GM23338 (cell line): ENCODE measurements at regions not wholly inside any gene's neighbourhood (a gene's known extent, or its start where the extent isn't known, plus 50 kb on each side); places are given as distances from the start of the nearest gene placed in this dataset.
A peak's percentile ranks its signal among the peaks of the same experiment; 100 is the strongest.

Source experiments
- ATAC-seq: fragments of 200-7000 bp; cut with Tn5 transposase; 3 replicates; pipeline ENCODE4 v1.9.1; 2020
- DNase-seq: peaks from one replicate; pipeline ENCODE4 v3.0.0-alpha.2; 2015; ENCODE audit warnings: low spot score
- H2AFZ ChIP-seq: fragments of 200-600 bp; sonication (generic); 2 replicates; pipeline ENCODE4 v1.8.0; 2016; ENCODE audit warnings: antibody characterized with exemption, mild to moderate bottlenecking, moderate library complexity
- H3F3A ChIP-seq: fragments of 200-600 bp; sonication (generic); replicated peaks from 2 replicates; pipeline ENCODE4 v1.8.0; 2017; ENCODE audit warnings: antibody characterized with exemption, mixed run types, low read depth
- H3K27ac ChIP-seq: fragments of 200-600 bp; sonication (generic); 2 replicates; pipeline ENCODE4 v1.6.1; 2016; ENCODE audit warnings: low read depth
- H3K27me3 ChIP-seq: fragments of 200-600 bp; sonication (generic); 2 replicates; pipeline ENCODE4 v1.8.0; 2016; ENCODE audit warnings: mild to moderate bottlenecking, mixed run types, moderate library complexity; ENCODE audit not compliant: insufficient read depth
- H3K36me3 ChIP-seq: fragments of 200-600 bp; sonication (generic); 2 replicates; pipeline ENCODE4 v1.8.0; 2016; ENCODE audit warnings: mild to moderate bottlenecking; ENCODE audit not compliant: insufficient read depth
- H3K4me1 ChIP-seq: fragments of 200-600 bp; sonication (generic); 2 replicates; pipeline ENCODE4 v1.8.0; 2016; ENCODE audit warnings: mild to moderate bottlenecking, moderate library complexity; ENCODE audit not compliant: insufficient read depth
- H3K4me2 ChIP-seq: fragments of 200-600 bp; sonication (generic); 2 replicates; pipeline ENCODE4 v1.7.1; 2017; ENCODE audit warnings: mixed run types
- H3K4me3 ChIP-seq: fragments of 200-600 bp; sonication (generic); 2 replicates; pipeline ENCODE4 v1.6.1; 2016; ENCODE audit warnings: mixed run types
- H3K79me2 ChIP-seq: fragments of 200-600 bp; sonication (generic); replicated peaks from 2 replicates; pipeline ENCODE4 v1.8.0; 2017; ENCODE audit warnings: mild to moderate bottlenecking; ENCODE audit not compliant: insufficient read depth
- H3K9me2 ChIP-seq: fragments of 200-600 bp; sonication (generic); 2 replicates; pipeline ENCODE4 v1.8.0; 2017; ENCODE audit not compliant: insufficient read depth
- H4K20me1 ChIP-seq: fragments of 200-600 bp; sonication (generic); replicated peaks from 2 replicates; pipeline ENCODE4 v1.8.0; 2017; ENCODE audit warnings: mild to moderate bottlenecking; ENCODE audit not compliant: insufficient read depth
- H3K27ac Mint-ChIP-seq: 2 replicates; pipeline ENCODE4 v1.8.0; 2020; ENCODE audit warnings: inconsistent platforms, mild to moderate bottlenecking, moderate library complexity, mixed read lengths
- H3K27me3 Mint-ChIP-seq: 3 replicates; pipeline ENCODE4 v1.8.0; 2022; ENCODE audit warnings: low read depth, mild to moderate bottlenecking, moderate library complexity, mixed read lengths, inconsistent platforms; ENCODE audit not compliant: insufficient read depth, poor library complexity
- H3K36me3 Mint-ChIP-seq: 3 replicates; pipeline ENCODE4 v1.8.0; 2021; ENCODE audit warnings: low read depth, mild to moderate bottlenecking, inconsistent platforms, moderate library complexity, mixed read lengths
- H3K4me1 Mint-ChIP-seq: 3 replicates; pipeline ENCODE4 v1.8.0; 2020; ENCODE audit warnings: mild to moderate bottlenecking, inconsistent platforms, mixed read lengths
- H3K4me3 Mint-ChIP-seq: 3 replicates; pipeline ENCODE4 v1.8.0; 2021; ENCODE audit warnings: moderate library complexity, mild to moderate bottlenecking, inconsistent platforms, mixed read lengths
- H3K9me3 Mint-ChIP-seq: 3 replicates; pipeline ENCODE4 v1.8.0; 2020; ENCODE audit warnings: moderate library complexity, mild to moderate bottlenecking, inconsistent platforms, mixed read lengths
- CREB1 ChIP-seq: fragments of 250-450 bp; sonication (Bioruptor Pico); IDR thresholded peaks from 2 replicates; pipeline ENCODE4 v1.5.0; 2020; ENCODE audit warnings: low read depth, mild to moderate bottlenecking, moderate library complexity
- CTCF ChIP-seq, 2 experiments: fragments of 200-600 bp in 1 of 2; sonication (generic) in 1 of 2; conservative IDR thresholded peaks; 2 replicates each; pipeline versions ENCODE4 v1.5.1 to v1.6.1; 2016 to 2017; ENCODE audit warnings: antibody characterized with exemption in 2 of 2, low read depth in 2 of 2, mild to moderate bottlenecking in 2 of 2, moderate library complexity in 1 of 2
- EZH2 ChIP-seq: fragments of 200-600 bp; sonication (generic); IDR thresholded peaks from one replicate; pipeline ENCODE4 v1.8.0; 2017; ENCODE audit warnings: antibody characterized with exemption, mild to moderate bottlenecking, low read depth; ENCODE audit not compliant: unreplicated experiment
- EZH2phosphoT487 ChIP-seq: fragments of 200-600 bp; sonication (generic); IDR thresholded peaks from one replicate; pipeline ENCODE4 v1.8.1; 2018; ENCODE audit warnings: antibody characterized with exemption; ENCODE audit not compliant: unreplicated experiment
- JUNB ChIP-seq: IDR thresholded peaks from one replicate; pipeline ENCODE4 v1.6.1; 2016; ENCODE audit warnings: antibody characterized with exemption; ENCODE audit not compliant: unreplicated experiment
- NANOG ChIP-seq: IDR thresholded peaks from 2 replicates; pipeline ENCODE4 v1.6.1; 2016; ENCODE audit warnings: antibody characterized with exemption, borderline replicate concordance
- POLR2AphosphoS5 ChIP-seq: IDR thresholded peaks from 2 replicates; pipeline ENCODE4 v1.6.1; 2016; ENCODE audit warnings: antibody characterized with exemption, low read depth
- STAT1 ChIP-seq: IDR thresholded peaks from one replicate; pipeline ENCODE4 v1.6.1; 2016; ENCODE audit warnings: antibody characterized with exemption; ENCODE audit not compliant: unreplicated experiment
- ZNF114 ChIP-seq: fragments of 250-450 bp; sonication (Bioruptor Pico); IDR thresholded peaks from 2 replicates; pipeline ENCODE4 v1.5.0; 2020; ENCODE audit warnings: mild to moderate bottlenecking, moderate library complexity
- ZNF331 ChIP-seq: fragments of 250-450 bp; sonication (Bioruptor Pico); IDR thresholded peaks from 2 replicates; pipeline ENCODE4 v1.5.0; 2020; ENCODE audit warnings: low read depth, mild to moderate bottlenecking, moderate library complexity
- TF ChIP-seq, protein P1 (sequence below): IDR thresholded peaks from 2 replicates; pipeline ENCODE4 v1.6.1; 2016; ENCODE audit warnings: antibody characterized with exemption
- TF ChIP-seq, protein P2 (sequence below): IDR thresholded peaks from one replicate; pipeline ENCODE4 v1.6.1; 2018; ENCODE audit warnings: antibody characterized with exemption; ENCODE audit not compliant: unreplicated experiment

- TF ChIP-seq, protein P1, sequence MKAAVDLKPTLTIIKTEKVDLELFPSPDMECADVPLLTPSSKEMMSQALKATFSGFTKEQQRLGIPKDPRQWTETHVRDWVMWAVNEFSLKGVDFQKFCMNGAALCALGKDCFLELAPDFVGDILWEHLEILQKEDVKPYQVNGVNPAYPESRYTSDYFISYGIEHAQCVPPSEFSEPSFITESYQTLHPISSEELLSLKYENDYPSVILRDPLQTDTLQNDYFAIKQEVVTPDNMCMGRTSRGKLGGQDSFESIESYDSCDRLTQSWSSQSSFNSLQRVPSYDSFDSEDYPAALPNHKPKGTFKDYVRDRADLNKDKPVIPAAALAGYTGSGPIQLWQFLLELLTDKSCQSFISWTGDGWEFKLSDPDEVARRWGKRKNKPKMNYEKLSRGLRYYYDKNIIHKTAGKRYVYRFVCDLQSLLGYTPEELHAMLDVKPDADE, result no peak
- no peak for TF ChIP-seq JUNB
Measured at GRCh38 chr4:184959786-184960185, 58.5 kb upstream of the HELT start (continued).

DNA sequence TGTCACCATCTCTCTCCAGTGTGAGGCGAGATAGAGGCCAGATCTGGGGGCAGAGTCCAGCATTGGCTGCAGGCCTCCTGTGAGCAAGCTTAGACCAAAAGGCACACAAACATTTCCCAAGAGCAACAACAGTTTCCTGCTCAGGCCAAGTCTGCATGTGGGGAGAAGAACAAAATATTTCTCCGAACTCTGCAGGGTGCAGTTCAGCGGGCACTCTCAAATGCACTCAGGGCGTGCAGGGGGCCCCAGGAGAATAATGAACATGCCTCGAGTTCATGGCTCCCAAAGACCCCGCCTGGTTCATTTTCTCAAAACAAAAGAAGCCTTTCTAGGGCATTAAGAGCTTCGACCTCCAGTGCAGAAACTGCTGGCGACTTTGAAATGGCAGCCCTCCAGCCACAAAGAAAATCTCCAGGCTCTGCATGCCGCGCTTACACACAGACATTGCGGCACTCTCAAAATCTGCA lies 57.8 kb upstream of the HELT start:
- Mint-ChIP-seq H3K4me3 (no peak overlapping the region), H3K4me1 (peaks cover 6% of the 10 kb centered on the region; the same call in 2 of the 3 replicates), H3K9me3 (peaks cover 18% of the 10 kb centered on the region), H3K27ac (no peak overlapping the region), H3K27me3 (peaks cover 19% of the 10 kb centered on the region), H3K36me3 (peaks cover 14% of the 10 kb centered on the region)
- H4K20me1 ChIP-seq, result no peaks in the 10 kb centered on the region
- 0 out of 2 replicates have a peak, but pooled peaks cover 3% of the 10 kb centered on the region for H3K9me2 ChIP-seq
- H3K4me2 ChIP-seq, result no peak overlapping the region
- H3K27ac ChIP-seq, result no peak overlapping the region
- no peak overlapping the region for H3K4me3 ChIP-seq
- no peaks in the 10 kb centered on the region for H3K36me3 ChIP-seq
- TF ChIP-seq, protein P1, result no peak
- H3K27me3 ChIP-seq, result no peaks in the 10 kb centered on the region
- no peaks in the 10 kb centered on the region for H3K79me2 ChIP-seq
- H2AFZ ChIP-seq, result peak overlapping the region; percentile 59
- ATAC-seq (no peak), DNase-seq (no peak)
- H3F3A ChIP-seq, result no peaks in the 10 kb centered on the region
- no peaks in the 10 kb centered on the region for H3K4me1 ChIP-seq

GRCh38 chr4:184961660-184962059 lies 56.6 kb upstream of the HELT start:
- ATAC-seq, result peak; percentile 97
- TF ChIP-seq CREB1 (CRISPR knock-in tag) (no peak), POLR2AphosphoS5 (no peak), EZH2 (no peak), ZNF114 (CRISPR knock-in tag) (no peak), ZNF331 (CRISPR knock-in tag) (no peak), JUNB (no peak), EZH2phosphoT487 (no peak), NANOG (no peak), CTCF (conservative IDR thresholded peaks at IDR 0.05; ENCODE audit: low read depth in 2 of 2) (no peak), STAT1 (no peak)
- TF ChIP-seq, protein P1, result no peak
- TF ChIP-seq, protein P2, sequence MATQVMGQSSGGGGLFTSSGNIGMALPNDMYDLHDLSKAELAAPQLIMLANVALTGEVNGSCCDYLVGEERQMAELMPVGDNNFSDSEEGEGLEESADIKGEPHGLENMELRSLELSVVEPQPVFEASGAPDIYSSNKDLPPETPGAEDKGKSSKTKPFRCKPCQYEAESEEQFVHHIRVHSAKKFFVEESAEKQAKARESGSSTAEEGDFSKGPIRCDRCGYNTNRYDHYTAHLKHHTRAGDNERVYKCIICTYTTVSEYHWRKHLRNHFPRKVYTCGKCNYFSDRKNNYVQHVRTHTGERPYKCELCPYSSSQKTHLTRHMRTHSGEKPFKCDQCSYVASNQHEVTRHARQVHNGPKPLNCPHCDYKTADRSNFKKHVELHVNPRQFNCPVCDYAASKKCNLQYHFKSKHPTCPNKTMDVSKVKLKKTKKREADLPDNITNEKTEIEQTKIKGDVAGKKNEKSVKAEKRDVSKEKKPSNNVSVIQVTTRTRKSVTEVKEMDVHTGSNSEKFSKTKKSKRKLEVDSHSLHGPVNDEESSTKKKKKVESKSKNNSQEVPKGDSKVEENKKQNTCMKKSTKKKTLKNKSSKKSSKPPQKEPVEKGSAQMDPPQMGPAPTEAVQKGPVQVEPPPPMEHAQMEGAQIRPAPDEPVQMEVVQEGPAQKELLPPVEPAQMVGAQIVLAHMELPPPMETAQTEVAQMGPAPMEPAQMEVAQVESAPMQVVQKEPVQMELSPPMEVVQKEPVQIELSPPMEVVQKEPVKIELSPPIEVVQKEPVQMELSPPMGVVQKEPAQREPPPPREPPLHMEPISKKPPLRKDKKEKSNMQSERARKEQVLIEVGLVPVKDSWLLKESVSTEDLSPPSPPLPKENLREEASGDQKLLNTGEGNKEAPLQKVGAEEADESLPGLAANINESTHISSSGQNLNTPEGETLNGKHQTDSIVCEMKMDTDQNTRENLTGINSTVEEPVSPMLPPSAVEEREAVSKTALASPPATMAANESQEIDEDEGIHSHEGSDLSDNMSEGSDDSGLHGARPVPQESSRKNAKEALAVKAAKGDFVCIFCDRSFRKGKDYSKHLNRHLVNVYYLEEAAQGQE, result no peak

More at GRCh38 chr4:184961660-184962059, 56.6 kb upstream of the HELT start:
- Mint-ChIP-seq H3K4me1 (peaks cover 6% of the 10 kb centered on the region; the same call in 2 of the 3 replicates), H3K27me3 (peaks cover 19% of the 10 kb centered on the region), H3K36me3 (peaks cover 22% of the 10 kb centered on the region), H3K4me3 (no peak overlapping the region), H3K27ac (no peak overlapping the region), H3K9me3 (peaks cover 27% of the 10 kb centered on the region)
- peak; percentile 35 for DNase-seq
- Histone ChIP-seq H3K4me3 (no peak overlapping the region), H3K27ac (no peak overlapping the region), H2AFZ (no peak overlapping the region), H4K20me1 (no peaks in the 10 kb centered on the region), H3K4me1 (no peaks in the 10 kb centered on the region), H3K79me2 (no peaks in the 10 kb centered on the region), H3F3A (no peaks in the 10 kb centered on the region), H3K27me3 (no peaks in the 10 kb centered on the region), H3K4me2 (no peak overlapping the region), H3K36me3 (no peaks in the 10 kb centered on the region), H3K9me2 (no peaks in the 10 kb centered on the region)
